NCI-H748 treated with DMSO at 0.1 percent for 48 hours (cell line): ENCODE measurements at regions not wholly inside any gene's neighbourhood (a gene's known extent, or its start where the extent isn't known, plus 50 kb on each side); places are given as distances from the start of the nearest gene placed in this dataset.
"Not testable (repeated sequence)": the region's sequence is repeated elsewhere in the genome, so short reads cannot be mapped to it uniquely, and the experiment has no call there.

Source experiments
- DNase-seq: peaks from one replicate; lab custom pipeline; 2025; lab: John Stamatoyannopoulos, UW

DNA sequence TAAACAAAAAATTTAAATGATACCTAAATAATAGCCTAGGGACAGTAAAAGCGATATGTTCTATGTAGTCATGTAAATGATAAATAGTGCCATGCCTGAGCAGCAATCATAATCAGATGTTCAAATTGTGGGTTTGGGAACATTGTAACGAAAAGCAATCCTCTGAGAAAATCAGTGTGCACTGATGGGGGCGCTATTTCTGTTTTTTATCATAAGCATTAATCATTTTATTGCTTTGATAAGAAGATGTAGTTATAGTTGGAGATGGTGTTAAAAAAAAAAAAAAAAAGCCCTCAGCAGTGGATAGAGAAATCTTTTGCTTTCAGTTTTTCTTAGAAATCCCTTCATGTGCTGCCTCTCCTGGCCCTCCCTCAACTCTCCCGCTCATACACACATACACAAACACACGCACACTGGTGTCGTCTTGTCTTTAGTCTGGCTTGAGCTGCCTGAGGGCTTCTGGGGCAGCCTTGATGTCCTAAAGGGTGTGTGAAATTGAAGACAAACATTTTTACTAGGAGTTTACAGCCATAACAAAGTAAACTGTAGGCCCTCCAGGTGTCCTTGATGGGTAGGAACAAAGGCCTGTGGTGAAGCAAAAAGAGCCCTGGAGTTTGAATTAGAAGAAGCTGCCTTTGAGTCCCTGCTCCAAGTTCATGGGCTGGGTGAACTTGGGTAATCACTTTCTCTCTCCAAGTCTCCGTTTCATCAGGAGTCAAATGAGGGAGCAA, 428.1 kb downstream of the SOX2 start:
- no peak for DNase-seq

- DNase-seq, result no peak
Measured at GRCh38 chr3:182142928-182143327, 431.2 kb downstream of the SOX2 start.

DNA sequence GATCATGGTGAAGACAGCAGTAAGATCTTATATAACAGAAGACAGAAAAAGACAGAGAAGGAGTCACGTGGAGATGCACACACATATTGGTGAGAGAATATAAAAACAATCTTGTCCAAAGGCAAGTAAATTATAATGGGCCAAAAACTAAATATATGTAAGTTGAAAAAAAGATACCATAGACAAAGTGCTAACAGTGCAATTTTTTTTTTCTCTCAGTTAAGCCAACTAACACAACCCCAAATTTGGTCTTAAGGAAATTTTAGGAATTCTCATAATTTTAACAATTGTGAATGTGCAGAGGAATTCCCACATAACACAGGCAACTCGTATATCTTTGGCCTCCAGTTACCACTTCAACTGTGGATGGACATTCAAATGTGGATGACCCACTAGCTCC, 432.2 kb downstream of the SOX2 start:
- no peak for DNase-seq

DNA sequence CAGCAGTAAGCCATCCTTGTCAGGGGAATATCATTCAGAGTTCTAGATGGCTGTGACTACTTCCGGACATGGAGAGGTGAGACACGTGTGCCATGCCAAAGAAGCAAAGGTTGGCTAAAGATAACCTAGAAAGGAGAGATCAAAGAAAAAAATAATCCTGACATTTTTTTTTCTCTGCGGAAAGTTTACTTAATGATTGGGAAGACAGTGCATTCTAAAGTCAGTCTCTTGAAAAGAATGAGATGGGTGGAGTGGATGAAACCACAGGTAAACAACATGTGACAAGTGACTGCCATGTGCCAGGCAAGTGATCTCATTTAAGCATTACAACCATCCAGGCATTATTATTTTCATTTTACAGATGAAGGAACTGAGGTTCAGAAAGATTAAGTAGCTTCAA, 436.6 kb downstream of the SOX2 start:
- DNase-seq, result no peak

DNA sequence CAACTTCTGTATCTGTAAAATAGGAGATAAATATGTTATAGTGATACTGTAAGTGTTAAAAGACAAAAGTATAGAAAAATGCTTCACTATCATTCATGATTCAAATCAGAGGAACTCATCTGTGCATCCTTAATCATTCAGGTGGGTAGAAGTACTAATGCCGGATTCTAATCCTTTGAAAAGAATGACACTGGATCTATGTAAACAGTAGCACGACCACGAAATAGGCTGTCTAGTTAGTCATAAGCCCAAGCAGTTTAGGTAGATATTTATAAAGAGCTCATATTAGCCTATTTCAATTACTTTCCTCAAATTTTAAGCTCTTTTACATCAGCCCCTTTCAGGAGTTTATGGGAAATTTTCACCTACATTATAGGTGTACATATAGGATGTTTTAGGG, 437.9 kb downstream of the SOX2 start:
- DNase-seq, result no peak

DNA sequence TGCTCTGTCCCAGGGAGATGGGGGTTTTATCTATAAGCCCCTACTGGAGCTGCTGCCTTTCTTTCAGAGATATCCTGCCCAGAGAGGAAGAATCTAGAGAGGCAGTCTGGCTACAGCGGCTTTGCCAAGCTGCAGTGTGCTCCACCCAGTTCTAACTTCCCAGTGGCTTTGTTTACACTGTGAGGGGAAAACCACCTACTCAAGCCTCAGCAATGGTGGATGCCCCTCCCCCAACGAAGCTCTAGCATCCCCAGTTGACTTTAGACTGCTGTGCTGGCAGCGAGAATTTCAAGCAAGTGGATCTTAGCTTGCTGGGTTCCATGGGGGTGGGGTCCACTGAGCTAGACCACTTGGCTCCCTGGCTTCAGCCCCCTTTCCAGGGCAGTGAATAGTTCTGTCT, 444.6 kb downstream of the SOX2 start:
- DNase-seq, result not testable (repeated sequence)

GRCh38 chr3:182165234-182165633, 453.5 kb downstream of the SOX2 start:
- no peak for DNase-seq

DNA sequence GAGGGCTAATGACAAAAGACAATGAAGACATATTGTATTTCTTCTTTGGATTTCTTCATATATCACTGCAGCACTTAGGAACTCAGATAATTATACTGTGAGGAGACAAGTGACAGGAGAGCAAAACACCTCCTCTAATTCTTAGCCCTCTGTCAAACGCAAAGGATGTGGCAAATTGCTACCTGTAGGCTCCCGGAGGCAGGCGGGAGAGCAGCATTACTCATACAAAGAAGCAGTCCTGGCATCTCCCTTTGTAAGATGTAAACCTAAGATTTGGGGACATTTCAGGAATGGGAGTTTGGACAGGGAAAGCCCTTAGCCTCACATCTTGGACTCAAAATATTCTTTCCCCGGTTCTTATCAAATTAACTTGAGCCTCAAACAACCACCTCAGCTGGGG, 460.8 kb downstream of the SOX2 start:
- DNase-seq, result no peak

DNA sequence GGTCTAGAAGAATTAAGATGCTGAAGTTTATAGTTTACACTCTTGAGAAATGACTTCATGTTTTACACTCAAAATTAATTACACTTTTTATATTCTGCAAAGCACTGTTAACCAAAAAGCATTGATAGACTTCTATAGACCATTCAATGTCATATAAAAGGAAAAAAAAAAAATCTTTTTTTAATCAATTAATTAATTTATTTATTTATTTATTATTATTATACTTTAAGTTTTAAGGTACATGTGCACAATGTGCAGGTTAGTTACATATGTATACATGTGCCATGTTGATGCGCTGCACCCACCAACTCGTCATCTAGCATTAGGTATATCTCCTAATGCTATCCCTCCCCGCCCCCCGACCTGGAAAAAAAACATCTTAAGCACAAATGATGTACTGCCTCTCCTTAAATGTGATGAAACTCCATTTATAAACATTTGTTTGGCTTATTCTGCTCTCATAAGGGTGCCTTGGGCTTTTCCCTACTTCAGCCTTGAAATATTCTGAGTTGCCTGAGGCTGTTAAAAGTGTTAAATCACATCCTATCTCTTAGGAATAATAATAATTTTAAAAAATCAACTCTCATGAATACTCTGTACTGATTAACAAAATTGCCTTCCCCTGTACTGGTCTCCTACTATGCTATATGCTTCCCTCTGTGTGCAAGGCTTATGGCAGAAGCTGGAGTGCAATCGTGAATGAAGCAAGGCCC, 466.9 kb downstream of the SOX2 start:
- DNase-seq, result no peak

DNA sequence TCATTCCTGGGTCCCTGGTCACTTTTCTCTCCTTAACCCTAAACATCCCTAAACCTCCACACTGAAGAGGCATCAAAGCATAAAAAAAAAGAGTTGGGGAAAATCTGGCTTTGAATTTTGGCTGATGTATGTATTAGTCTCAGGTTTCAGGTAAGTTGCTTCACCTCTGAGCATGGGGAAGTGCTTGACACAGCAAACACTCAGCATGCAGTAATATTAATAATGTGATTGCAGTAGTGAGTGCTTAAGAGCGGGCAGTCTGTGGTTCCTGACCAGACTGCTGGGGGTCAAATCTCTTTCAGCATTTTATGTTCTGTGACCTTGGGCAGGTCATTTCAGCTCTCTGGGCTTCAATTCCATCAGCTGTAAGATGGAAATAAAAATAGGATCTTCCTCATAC, 467.9 kb downstream of the SOX2 start:
- no peak for DNase-seq

DNA sequence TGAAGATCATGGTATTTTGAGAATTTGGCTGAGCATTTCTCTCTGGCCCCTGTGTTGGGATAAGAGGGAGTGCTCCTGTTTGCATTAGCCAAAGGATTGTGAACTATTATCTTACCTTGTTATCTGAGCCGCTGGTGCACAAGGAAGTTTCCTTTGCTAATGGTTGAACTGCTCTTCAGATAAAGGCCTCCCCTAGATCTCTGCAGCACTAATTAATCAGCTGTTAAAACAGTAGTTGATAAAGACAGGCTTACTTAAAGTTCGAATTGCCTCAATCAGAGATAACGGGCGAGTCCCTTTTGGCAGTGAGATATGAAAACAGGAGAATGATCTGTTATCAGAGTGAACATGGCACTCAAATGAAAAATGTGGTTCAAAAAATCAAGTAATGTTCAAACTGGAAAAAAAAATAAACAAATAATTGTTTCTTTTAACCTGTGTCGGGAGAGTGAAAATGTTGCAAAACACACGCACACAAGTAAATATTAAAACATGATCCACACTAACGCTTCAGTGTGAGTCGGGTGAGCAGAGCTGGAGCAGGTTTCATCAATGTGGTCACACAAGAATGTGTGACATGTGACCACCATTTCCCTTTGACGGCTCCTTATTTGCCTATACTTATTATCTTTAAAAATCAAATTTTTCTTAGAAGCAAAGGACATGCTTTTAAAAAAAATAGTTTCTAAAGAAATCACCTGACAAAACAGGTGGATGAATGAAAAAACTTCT, 469.1 kb downstream of the SOX2 start:
- no peak for DNase-seq

DNA sequence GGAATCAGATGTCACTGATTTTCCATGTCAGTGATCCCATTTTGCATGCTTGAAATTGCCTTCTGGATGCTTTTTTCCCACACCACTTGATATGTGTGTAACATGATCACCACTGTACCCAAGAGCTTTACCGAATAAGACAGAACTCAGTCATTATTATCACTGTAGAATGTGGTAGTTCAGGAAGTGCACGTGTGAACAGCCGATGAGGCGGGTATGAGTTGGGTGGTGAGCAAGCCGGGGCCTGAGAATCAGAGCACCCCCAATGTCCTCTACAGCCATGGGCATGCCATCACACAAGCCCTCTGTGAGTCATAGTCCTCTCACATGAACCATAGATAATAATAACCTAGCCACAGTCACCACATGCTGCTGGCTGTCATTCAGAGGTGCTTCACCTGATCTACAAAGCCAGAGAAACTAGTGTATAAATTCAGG, 470.8 kb downstream of the SOX2 start:
- DNase-seq, result no peak

- DNase-seq, result no peak
Measured at GRCh38 chr3:182183716-182184430, 472.1 kb downstream of the SOX2 start.

- no peak for DNase-seq
Measured at GRCh38 chr3:182185313-182185712, 473.6 kb downstream of the SOX2 start.

GRCh38 chr3:182190056-182190455, 478.3 kb downstream of the SOX2 start:
- no peak for DNase-seq

GRCh38 chr3:182198345-182198744, 486.6 kb downstream of the SOX2 start:
- DNase-seq, result no peak

DNA sequence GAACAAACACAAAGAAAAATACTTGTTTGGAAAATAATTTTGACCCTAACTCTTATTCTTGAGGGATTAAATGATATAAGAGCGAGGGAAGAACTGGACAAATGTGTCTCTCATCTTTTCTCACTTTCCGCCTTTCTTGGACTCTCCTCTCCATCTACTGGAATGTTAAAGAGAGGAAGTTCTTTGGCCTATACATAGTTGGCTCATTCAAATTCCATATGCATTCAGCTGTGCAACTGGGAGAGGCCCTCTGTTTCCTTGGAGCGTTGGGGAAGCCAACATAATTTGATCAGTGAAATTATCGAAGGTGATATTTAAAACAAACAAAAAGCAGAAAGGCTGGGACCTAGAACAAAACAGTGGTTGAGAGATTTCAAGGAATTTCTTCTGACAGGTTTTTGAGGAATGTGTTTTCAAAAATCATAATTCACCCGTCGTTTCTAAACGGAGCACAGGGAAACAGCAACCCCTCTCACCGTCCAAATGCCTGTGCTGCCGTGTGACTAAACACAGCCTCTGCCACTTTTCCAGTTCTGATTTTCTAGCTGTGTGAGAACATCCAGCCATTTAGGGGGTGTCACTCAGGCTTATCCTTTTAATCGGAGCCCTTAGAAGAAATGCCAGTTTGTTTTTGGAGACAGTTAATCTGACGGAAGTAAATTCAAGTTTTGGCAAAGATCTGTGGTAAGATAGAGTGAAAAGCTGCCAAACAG, 489.9 kb downstream of the SOX2 start:
- DNase-seq, result no peak

- DNase-seq, result peak; percentile 65
Measured at GRCh38 chr3:182212479-182213076, 500.9 kb downstream of the SOX2 start.

- no peak for DNase-seq
Measured at GRCh38 chr3:182214416-182214815, 502.7 kb downstream of the SOX2 start.

DNA sequence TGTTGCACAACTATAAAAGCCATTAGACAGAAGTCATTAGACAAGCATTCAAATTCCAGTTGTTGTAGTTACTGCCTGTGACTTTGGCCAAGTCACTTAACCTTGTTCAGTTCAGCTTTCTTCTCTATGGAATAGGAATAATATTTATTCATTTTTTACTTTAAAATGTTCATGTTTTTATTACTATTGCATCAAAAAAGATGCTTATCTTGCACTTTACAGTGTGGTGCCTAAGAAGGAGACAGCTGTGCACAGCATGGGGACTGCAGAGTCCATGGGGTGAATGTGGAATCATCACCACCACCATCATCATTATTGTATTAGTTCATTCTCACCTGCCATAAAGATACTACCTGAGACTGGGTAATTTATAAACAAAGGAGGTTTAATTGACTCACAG, 504.2 kb downstream of the SOX2 start:
- DNase-seq, result no peak

- no peak for DNase-seq
Measured at GRCh38 chr3:182216311-182216970, 504.7 kb downstream of the SOX2 start.
